Chondrocyte (in vitro differentiated cells): ENCODE measurements at regions not wholly inside any gene's neighbourhood (a gene's known extent, or its start where the extent isn't known, plus 50 kb on each side); places are given as distances from the start of the nearest gene placed in this dataset.
"Not testable (repeated sequence)": the region's sequence is repeated elsewhere in the genome, so short reads cannot be mapped to it uniquely, and the experiment has no call there.

Experiments used
- DNase-seq: peaks from one replicate; pipeline ENCODE4 v3.0.0; 2021; ENCODE audit warnings: mixed read lengths, low spot score
- H3K27ac Mint-ChIP-seq: one replicate; pipeline ENCODE4 v1.8.0; 2021; ENCODE audit warnings: mild to moderate bottlenecking, moderate library complexity, mixed read lengths; ENCODE audit not compliant: unreplicated experiment
- H3K27me3 Mint-ChIP-seq: 2 replicates; pipeline ENCODE4 v1.8.0; 2021; ENCODE audit warnings: low read depth, mixed read lengths
- H3K36me3 Mint-ChIP-seq: 2 replicates; pipeline ENCODE4 v1.8.0; 2021; ENCODE audit warnings: low read depth, mixed read lengths
- H3K4me1 Mint-ChIP-seq: 2 replicates; pipeline ENCODE4 v1.8.0; 2021; ENCODE audit warnings: low read depth, mild to moderate bottlenecking, mixed read lengths
- H3K4me3 Mint-ChIP-seq: one replicate; pipeline ENCODE4 v1.8.0; 2021; ENCODE audit warnings: mild to moderate bottlenecking, moderate library complexity, mixed read lengths; ENCODE audit not compliant: unreplicated experiment
- H3K9me3 Mint-ChIP-seq: 2 replicates; pipeline ENCODE4 v1.8.0; 2021; ENCODE audit warnings: low read depth, mixed read lengths
- TF ChIP-seq, protein P1 (sequence below): fragments of 200-600 bp; sonication (generic); IDR thresholded peaks from 2 replicates; pipeline ENCODE4 v1.5.0; 2021; ENCODE audit warnings: antibody characterized with exemption, mild to moderate bottlenecking, moderate library complexity

DNA sequence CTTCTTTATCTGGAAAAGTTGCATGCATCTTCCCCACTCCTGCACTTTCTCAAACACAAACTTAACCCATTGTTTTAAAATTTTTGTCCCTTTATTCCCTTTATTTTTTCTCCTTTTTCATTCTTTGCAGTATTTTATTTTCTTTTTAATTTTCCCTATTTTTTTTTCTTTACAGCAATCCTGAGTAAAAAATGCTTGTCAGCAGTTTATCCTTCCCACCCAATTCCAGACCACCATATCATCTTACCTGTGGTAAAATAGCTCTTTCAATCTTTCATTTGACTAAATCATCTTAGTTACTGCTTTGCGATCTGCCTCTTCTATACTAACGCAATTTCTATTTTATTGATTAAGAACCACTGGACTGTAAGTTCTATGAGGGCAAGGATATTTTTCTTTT lies 450.5 kb downstream of the KLHL4 start:
- no peaks in the 10 kb centered on the region for H3K27me3 Mint-ChIP-seq
- H3K27ac Mint-ChIP-seq = no peak overlapping the region
- H3K4me3 Mint-ChIP-seq = no peak overlapping the region
- DNase-seq = no peak
- no peaks in the 10 kb centered on the region for H3K4me1 Mint-ChIP-seq
- TF ChIP-seq, protein P1, sequence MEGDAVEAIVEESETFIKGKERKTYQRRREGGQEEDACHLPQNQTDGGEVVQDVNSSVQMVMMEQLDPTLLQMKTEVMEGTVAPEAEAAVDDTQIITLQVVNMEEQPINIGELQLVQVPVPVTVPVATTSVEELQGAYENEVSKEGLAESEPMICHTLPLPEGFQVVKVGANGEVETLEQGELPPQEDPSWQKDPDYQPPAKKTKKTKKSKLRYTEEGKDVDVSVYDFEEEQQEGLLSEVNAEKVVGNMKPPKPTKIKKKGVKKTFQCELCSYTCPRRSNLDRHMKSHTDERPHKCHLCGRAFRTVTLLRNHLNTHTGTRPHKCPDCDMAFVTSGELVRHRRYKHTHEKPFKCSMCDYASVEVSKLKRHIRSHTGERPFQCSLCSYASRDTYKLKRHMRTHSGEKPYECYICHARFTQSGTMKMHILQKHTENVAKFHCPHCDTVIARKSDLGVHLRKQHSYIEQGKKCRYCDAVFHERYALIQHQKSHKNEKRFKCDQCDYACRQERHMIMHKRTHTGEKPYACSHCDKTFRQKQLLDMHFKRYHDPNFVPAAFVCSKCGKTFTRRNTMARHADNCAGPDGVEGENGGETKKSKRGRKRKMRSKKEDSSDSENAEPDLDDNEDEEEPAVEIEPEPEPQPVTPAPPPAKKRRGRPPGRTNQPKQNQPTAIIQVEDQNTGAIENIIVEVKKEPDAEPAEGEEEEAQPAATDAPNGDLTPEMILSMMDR = no peak
- no peaks in the 10 kb centered on the region for H3K9me3 Mint-ChIP-seq
- no peaks in the 10 kb centered on the region for H3K36me3 Mint-ChIP-seq

- H3K27ac Mint-ChIP-seq = not testable (repeated sequence)
Measured at GRCh38 chrX:87972121-87972520, 454.5 kb downstream of the KLHL4 start.

GRCh38 chrX:87975365-87975764 lies 457.8 kb downstream of the KLHL4 start:
- Mint-ChIP-seq H3K4me1 (no peaks in the 10 kb centered on the region), H3K27ac (no peak overlapping the region), H3K27me3 (no peaks in the 10 kb centered on the region), H3K9me3 (peaks cover 7% of the 10 kb centered on the region), H3K36me3 (no peaks in the 10 kb centered on the region), H3K4me3 (no peak overlapping the region)
- TF ChIP-seq, protein P1 = no peak
- DNase-seq = no peak

More at GRCh38 chrX:87972121-87972520, 454.5 kb downstream of the KLHL4 start:
- not testable (repeated sequence) for H3K9me3 Mint-ChIP-seq, H3K4me1 Mint-ChIP-seq, H3K27me3 Mint-ChIP-seq, H3K4me3 Mint-ChIP-seq, DNase-seq, H3K36me3 Mint-ChIP-seq

DNA sequence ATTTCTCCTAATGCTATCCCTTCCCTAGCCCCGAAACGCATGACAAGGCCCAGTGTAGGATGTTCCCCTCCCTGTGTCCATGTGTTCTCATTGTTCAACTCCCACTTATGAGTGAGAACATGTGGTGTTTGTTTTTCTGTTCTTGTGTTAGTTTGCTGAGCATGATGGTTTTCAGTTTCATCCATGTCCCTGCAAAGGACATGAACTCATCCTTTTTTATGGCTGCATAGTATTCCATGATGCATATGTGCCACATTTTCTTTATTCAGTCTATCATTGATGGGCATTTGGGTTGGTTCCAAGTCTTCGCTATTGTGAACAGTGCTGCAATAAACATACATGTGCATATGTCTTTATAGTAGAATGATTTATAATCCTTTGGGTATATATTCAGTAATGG lies 490.3 kb downstream of the KLHL4 start:
- not testable (repeated sequence) for H3K27ac Mint-ChIP-seq, H3K4me3 Mint-ChIP-seq, DNase-seq, H3K36me3 Mint-ChIP-seq, H3K27me3 Mint-ChIP-seq, H3K4me1 Mint-ChIP-seq
- peaks cover 25% of the 10 kb centered on the region for H3K9me3 Mint-ChIP-seq

- Mint-ChIP-seq H3K9me3 (peaks cover 14% of the 10 kb centered on the region), H3K27me3 (no peaks in the 10 kb centered on the region), H3K4me3 (no peak overlapping the region), H3K4me1 (no peaks in the 10 kb centered on the region), H3K27ac (no peak overlapping the region), H3K36me3 (no peaks in the 10 kb centered on the region)
- TF ChIP-seq, protein P1 = no peak
- DNase-seq = no peak
Measured at GRCh38 chrX:88024022-88024421, 506.4 kb downstream of the KLHL4 start.

DNA sequence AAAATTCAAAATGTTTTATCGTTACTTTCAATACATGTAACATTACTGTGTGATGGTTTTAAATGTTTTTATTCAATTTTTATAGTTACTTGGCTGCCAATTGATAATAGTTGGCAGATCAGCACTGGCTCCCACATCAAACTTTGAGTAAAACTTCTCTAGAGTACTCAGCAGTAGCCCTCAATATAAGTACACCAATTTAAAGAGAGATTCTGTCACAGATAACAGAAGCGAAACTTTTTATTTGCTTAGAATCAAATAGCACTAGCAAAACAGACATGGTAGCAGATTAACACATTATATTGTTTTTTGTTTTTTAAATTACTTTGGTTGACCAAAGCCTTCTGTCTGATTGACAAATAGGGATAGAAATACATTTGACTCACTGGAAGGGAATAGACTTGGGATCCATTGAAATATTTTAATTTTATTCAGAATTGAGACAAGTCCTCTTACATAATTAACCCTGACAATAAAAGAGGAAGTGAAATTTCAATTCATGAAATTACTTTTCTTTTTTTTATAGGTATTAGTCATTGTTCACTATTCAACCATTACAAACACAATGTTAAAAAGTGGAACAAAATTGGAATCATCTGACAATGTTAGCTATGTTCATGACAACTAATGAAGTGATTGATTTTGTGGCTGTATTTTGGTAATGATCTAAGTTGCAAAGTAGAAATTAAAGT lies 554.9 kb downstream of the KLHL4 start:
- Mint-ChIP-seq H3K36me3 (no peaks in the 10 kb centered on the region), H3K4me3 (no peak overlapping the region), H3K27ac (no peak overlapping the region), H3K27me3 (no peaks in the 10 kb centered on the region), H3K9me3 (peaks cover 3% of the 10 kb centered on the region), H3K4me1 (no peaks in the 10 kb centered on the region)
- no peak for DNase-seq
- TF ChIP-seq, protein P1 = no peak
